Cardiac muscle cell (in vitro differentiated cells and primary cell): ENCODE measurements at regions not wholly inside any gene's neighbourhood (a gene's known extent, or its start where the extent isn't known, plus 50 kb on each side); places are given as distances from the start of the nearest gene placed in this dataset.
A peak's percentile ranks its signal among the peaks of the same experiment; 100 is the strongest.

Source experiments
- DNase-seq, 2 donors: peaks; one replicate each; pipeline versions ENCODE4 v3.0.0 to v3.0.0-alpha.2; 2010 to 2017; ENCODE audit warnings: low read depth in 1 of 2, low spot score in 1 of 2
- H3K27ac ChIP-seq: fragments of 200-600 bp; sonication (generic); 2 replicates; pipeline ENCODE4 v1.5.1; 2016
- H3K27me3 ChIP-seq: fragments of 200-600 bp; sonication (generic); 2 replicates; pipeline ENCODE4 v1.6.0; 2016; ENCODE audit warnings: control low read depth
- H3K36me3 ChIP-seq: fragments of 200-600 bp; sonication (generic); 2 replicates; pipeline ENCODE4 v1.5.1; 2016; ENCODE audit warnings: control low read depth
- H3K4me1 ChIP-seq: fragments of 200-600 bp; sonication (generic); 2 replicates; pipeline ENCODE4 v1.8.1; 2017; ENCODE audit warnings: low read depth, mild to moderate bottlenecking, mixed run types
- H3K4me3 ChIP-seq: fragments of 200-600 bp; sonication (generic); 2 replicates; pipeline ENCODE4 v1.5.1; 2016; ENCODE audit warnings: mild to moderate bottlenecking
- H3K9me3 ChIP-seq: fragments of 200-600 bp; sonication (generic); 2 replicates; pipeline ENCODE4 v1.5.1; 2017; ENCODE audit warnings: low read depth, mild to moderate bottlenecking, control low read depth
- TF ChIP-seq, protein P1 (sequence below): IDR thresholded peaks from 2 replicates; pipeline ENCODE4 v1.5.1; 2012; ENCODE audit warnings: low read depth, mild to moderate bottlenecking, low read length

DNA sequence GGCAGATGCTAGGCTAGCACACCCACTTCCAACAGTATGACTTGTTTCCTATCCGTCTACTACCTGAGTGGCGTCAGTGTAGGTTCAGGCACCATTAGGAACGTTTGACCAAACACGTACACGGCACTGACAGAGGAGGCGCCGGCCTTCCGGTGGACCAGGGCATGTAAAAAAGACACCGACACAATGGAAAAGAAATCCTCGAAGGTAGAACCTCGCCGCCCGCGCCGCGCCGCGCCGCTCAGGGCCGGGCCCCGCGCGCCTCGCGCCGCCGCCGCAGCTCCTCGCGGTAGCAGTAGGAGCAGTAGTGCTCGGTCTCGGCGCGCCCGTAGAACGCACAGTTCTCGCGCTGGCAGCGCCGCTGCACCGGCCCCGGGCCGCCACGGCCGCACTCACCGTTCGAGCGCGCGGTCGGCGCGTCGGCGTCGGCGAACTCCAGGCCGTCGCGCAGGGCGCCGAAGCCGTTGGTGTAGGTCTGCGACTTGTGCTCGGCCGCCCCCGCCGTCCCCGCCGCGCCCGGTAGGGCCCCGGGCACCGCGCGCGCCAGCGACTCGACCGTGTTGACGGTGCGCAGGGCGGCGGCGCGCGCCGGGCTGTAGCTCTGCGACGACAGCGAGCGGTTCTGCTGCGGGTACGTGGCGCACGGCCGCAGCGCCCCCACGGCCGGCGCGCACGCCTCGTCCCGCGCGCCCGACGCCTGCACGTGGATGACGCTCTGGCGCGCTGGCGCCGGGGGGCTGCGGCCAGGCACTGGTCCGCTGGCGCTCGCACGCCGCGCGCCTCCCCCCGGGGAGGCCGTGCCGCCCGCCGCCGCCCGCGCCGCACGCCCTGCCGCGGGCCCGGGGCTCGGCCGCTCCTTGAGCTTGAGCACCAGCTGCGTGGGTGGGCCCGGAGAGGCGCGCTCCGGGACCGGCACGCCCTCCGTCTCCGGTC lies 156.7 kb downstream of the KLF13 start:
- no peaks in the 10 kb centered on the region for H3K4me1 ChIP-seq
- no peaks in the 10 kb centered on the region for H3K36me3 ChIP-seq
- H3K9me3 ChIP-seq: no peaks in the 10 kb centered on the region
- DNase-seq: peak; percentile 31 to 39
- TF ChIP-seq, protein P1, sequence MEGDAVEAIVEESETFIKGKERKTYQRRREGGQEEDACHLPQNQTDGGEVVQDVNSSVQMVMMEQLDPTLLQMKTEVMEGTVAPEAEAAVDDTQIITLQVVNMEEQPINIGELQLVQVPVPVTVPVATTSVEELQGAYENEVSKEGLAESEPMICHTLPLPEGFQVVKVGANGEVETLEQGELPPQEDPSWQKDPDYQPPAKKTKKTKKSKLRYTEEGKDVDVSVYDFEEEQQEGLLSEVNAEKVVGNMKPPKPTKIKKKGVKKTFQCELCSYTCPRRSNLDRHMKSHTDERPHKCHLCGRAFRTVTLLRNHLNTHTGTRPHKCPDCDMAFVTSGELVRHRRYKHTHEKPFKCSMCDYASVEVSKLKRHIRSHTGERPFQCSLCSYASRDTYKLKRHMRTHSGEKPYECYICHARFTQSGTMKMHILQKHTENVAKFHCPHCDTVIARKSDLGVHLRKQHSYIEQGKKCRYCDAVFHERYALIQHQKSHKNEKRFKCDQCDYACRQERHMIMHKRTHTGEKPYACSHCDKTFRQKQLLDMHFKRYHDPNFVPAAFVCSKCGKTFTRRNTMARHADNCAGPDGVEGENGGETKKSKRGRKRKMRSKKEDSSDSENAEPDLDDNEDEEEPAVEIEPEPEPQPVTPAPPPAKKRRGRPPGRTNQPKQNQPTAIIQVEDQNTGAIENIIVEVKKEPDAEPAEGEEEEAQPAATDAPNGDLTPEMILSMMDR: no peak
- peaks cover 61% of the 10 kb centered on the region for H3K27me3 ChIP-seq
- H3K27ac ChIP-seq: no peak overlapping the region
- H3K4me3 ChIP-seq: peak overlapping the region; percentile 10

DNA sequence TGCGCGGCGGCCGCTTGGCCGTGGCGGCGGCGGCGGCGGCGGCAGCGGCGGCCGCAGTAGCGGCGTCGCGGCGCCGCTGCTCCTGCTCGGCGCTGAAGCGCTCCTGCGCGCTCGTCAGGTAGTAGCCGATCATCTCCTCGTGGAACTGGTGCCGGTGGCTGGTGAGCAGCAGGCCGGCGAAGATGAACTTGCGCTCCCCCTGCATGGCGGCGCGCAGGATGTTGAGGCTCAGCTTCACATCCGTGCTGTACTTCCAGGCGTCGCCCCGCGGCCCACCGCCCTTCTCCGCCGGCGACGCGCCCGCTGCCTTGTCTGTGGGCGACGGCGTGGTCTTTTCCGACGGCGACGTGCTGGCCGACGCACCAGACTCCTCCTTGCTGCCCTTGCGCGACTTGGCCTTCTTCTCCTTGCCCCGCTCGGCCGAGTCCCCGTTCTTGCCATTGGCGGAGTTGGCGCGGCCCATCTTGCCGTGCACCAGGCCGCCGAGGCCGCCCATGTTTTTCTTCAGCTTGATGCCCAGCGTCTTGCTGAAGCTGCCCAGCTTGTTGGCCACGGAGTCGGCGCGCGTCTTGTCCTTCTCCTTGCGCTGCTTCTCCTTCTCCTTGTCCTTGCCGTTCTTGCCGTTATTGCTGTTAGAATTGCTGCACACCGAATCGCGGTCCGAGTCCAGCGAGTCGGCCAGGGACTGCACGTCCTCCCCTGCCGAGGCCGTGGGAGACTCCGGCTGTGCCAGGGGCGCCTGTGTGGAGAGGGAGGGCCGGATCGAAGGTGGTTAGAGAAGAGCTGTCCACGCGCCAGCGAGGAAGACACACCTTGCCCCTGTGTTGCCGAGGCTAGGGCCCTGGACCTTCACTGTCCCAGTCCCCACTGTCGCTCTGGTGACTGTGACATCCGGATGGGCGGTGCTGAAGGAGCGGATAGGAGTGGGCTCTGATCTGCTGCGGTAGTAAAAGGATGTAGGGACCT lies 157.6 kb downstream of the KLF13 start:
- no peak for DNase-seq
- Histone ChIP-seq H3K27ac (no peak overlapping the region), H3K36me3 (no peaks in the 10 kb centered on the region), H3K27me3 (peaks cover 61% of the 10 kb centered on the region), H3K4me3 (no peak overlapping the region), H3K4me1 (no peaks in the 10 kb centered on the region), H3K9me3 (no peaks in the 10 kb centered on the region)
- TF ChIP-seq, protein P1: no peak

DNA sequence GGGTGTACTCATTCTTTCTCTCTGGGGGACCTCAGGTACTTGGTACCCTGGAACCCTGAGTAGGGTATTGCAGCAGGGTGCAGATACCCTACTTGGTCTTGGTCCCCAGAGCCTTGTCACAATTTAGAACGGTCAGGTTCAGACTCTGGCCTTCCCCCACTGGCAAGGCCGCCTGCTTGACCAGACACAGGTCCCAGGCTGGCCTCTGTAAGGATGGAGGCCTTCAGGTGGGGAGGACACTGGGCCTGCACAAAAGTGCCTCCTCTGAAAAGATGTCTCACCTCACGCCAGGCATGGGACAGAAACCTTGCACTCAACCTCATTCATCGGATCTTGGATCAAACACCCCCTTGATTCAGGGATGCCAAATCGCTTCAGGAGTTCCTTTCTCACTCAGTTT lies 158.4 kb downstream of the KLF13 start:
- no peak overlapping the region for H3K4me3 ChIP-seq
- no peaks in the 10 kb centered on the region for H3K36me3 ChIP-seq
- DNase-seq: no peak
- no peak overlapping the region for H3K27ac ChIP-seq
- H3K4me1 ChIP-seq: no peaks in the 10 kb centered on the region
- H3K9me3 ChIP-seq: no peaks in the 10 kb centered on the region
- peaks cover 59% of the 10 kb centered on the region for H3K27me3 ChIP-seq
- TF ChIP-seq, protein P1: no peak

DNA sequence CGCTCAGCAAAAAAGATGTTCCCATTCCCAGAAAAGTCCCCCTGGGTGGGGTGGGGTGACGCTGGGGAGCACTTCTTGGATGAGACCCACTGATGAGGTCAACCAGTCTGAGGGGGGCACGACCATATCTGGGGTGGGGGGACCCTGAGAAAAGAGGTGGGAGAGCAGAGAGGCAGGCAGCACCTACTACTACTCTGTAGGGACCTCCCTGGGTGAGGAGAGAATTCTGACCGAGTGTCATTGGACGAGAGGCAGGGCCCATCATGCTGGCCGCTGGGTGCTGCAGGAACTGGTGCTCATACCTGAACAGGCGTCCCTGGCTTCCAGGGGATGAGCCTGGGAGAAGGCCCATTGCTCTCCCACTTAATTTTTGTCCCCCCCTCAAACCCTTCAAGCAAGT lies 158.8 kb downstream of the KLF13 start:
- Histone ChIP-seq H3K9me3 (no peaks in the 10 kb centered on the region), H3K27ac (no peak overlapping the region), H3K4me3 (no peak overlapping the region), H3K36me3 (no peaks in the 10 kb centered on the region), H3K27me3 (peaks cover 55% of the 10 kb centered on the region), H3K4me1 (no peaks in the 10 kb centered on the region)
- DNase-seq: no peak
- TF ChIP-seq, protein P1: no peak

DNA sequence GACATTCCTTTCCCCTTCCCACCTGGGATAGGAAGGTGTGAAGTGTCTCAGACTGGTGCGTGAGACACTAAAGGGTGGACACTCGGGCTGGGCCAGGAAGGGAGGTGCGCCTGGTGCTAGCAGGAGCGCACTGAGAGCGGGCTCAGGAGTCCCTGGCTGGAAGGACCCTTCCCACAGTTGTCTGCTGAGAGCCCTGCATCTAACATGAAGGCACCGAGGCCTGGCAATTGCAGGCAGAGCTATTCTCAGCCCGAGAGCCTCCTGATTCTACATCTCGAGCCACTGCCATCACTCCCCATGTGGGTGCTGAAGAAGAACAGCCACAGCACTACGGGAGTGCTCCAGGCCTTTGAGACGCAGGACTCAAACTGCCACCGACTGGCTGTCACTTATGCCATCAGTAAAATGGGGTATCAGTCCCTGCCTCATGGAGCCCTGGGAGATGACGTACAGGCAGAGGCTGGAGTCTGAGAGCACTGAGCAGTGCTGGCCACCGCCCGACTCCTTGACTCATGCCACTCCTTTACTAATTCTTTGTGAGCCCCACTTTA lies 159.4 kb downstream of the KLF13 start:
- Histone ChIP-seq H3K27ac (no peak overlapping the region), H3K4me1 (no peaks in the 10 kb centered on the region), H3K4me3 (no peak overlapping the region), H3K9me3 (no peaks in the 10 kb centered on the region), H3K27me3 (peaks cover 51% of the 10 kb centered on the region), H3K36me3 (no peaks in the 10 kb centered on the region)
- DNase-seq: no peak
- TF ChIP-seq, protein P1: no peak
